H1 (cell line): ENCODE measurements at regions not wholly inside any gene's neighbourhood (a gene's known extent, or its start where the extent isn't known, plus 50 kb on each side); places are given as distances from the start of the nearest gene placed in this dataset.

Source experiments
- CTCF ChIA-PET: fragments of 300-600 bp; sonication (Branson Sonifier 250); formaldehyde crosslinking; loops from one replicate; lab custom pipeline; 2021; ENCODE audit not compliant: partially characterized antibody; lab: Charles Lee
- POLR2A ChIA-PET: fragments of 300-600 bp; sonication (Branson Sonifier 250); formaldehyde crosslinking; loops from one replicate; lab custom pipeline; 2021; ENCODE audit warnings: inconsistent platforms; ENCODE audit not compliant: partially characterized antibody; lab: Charles Lee
- DNase-seq, 2 experiments: peaks; one replicate each; pipeline versions ENCODE4 v3.0.0 to v3.0.0-alpha.2; 2010 to 2022; ENCODE audit warnings: low spot score in 2 of 2, low read depth in 1 of 2, mixed read lengths in 1 of 2
- FAIRE-seq: peaks from 2 replicates; lab custom pipeline; 2011; peaks lifted over from hg19 to GRCh38; lab: Jason Lieb, UNC
- H2AFZ ChIP-seq: 2 replicates; pipeline ENCODE4 v1.8.1; 2012; ENCODE audit warnings: low read length, inconsistent platforms
- H2AK5ac ChIP-seq: 2 replicates; pipeline ENCODE4 v1.6.1; 2013; ENCODE audit warnings: low read depth, low read length
- H2BK120ac ChIP-seq: replicated peaks from 2 replicates; pipeline ENCODE3; 2013; ENCODE audit warnings: low read depth, low read length, inconsistent platforms
- H2BK12ac ChIP-seq: 2 replicates; pipeline ENCODE4 v1.6.1; 2013; ENCODE audit warnings: low read depth, low read length
- H2BK15ac ChIP-seq: 2 replicates; pipeline ENCODE4 v1.6.1; 2013; ENCODE audit warnings: low read length
- H2BK20ac ChIP-seq: 2 replicates; pipeline ENCODE4 v1.6.1; 2013; ENCODE audit warnings: low read length
- H2BK5ac ChIP-seq: 2 replicates; pipeline ENCODE4 v1.6.1; 2013; ENCODE audit warnings: low read depth, low read length
- H3K14ac ChIP-seq: 2 replicates; pipeline ENCODE4 v1.6.1; 2013; ENCODE audit warnings: inconsistent platforms; ENCODE audit not compliant: insufficient read length
- H3K18ac ChIP-seq: 2 replicates; pipeline ENCODE4 v1.6.1; 2013; ENCODE audit warnings: low read length; ENCODE audit errors: extremely low read depth
- H3K23ac ChIP-seq: 2 replicates; pipeline ENCODE4 v1.6.1; 2013; ENCODE audit warnings: inconsistent platforms; ENCODE audit not compliant: insufficient read length
- H3K23me2 ChIP-seq: 2 replicates; pipeline ENCODE4 v1.6.1; 2013; ENCODE audit warnings: low read depth, low read length
- H3K27ac ChIP-seq: 2 replicates; pipeline ENCODE4 v1.6.1; 2011; ENCODE audit warnings: low read depth, low read length, inconsistent platforms
- H3K27me3 ChIP-seq, 4 experiments: replicated peaks in 1 of 4; 1 replicate in 1 of 4; 2 replicates in 3 of 4; pipeline versions ENCODE4 v1.6.1 to v1.8.1; 2011 to 2013; ENCODE audit warnings: low read length in 3 of 4, mild to moderate bottlenecking in 3 of 4, inconsistent platforms in 2 of 4, mixed read lengths in 2 of 4, moderate library complexity in 1 of 4; ENCODE audit not compliant: control insufficient read depth in 3 of 4, insufficient read depth in 3 of 4; ENCODE audit errors: extremely low read depth in 1 of 4
- H3K36me3 ChIP-seq, 4 experiments: 2 replicates each; pipeline versions ENCODE4 v1.6.1 to v1.8.1; 2011 to 2013; ENCODE audit warnings: mild to moderate bottlenecking in 4 of 4, low read length in 3 of 4, moderate library complexity in 2 of 4, control low read depth in 1 of 4, inconsistent platforms in 1 of 4; ENCODE audit not compliant: insufficient read depth in 4 of 4, control insufficient read depth in 2 of 4
- H3K4ac ChIP-seq: replicated peaks from 2 replicates; pipeline ENCODE3; 2013; ENCODE audit warnings: low read length, low read depth, mixed read lengths, inconsistent platforms; ENCODE audit not compliant: insufficient read length
- H3K4me1 ChIP-seq, 4 experiments: replicated peaks in 1 of 4; 1 replicate in 1 of 4; 2 replicates in 3 of 4; pipeline versions ENCODE4 v1.6.1 to v1.8.1; 2011 to 2013; ENCODE audit warnings: low read length in 3 of 4, inconsistent platforms in 2 of 4, mixed read lengths in 1 of 4; ENCODE audit not compliant: insufficient read depth in 4 of 4, control insufficient read depth in 3 of 4
- H3K4me2 ChIP-seq, 2 experiments: 2 replicates each; pipeline versions ENCODE4 v1.6.1 to v1.8.1; 2011 to 2013; ENCODE audit warnings: low read depth in 2 of 2, low read length in 2 of 2, control low read depth in 1 of 2, inconsistent platforms in 1 of 2, mild to moderate bottlenecking in 1 of 2; ENCODE audit not compliant: insufficient read depth in 1 of 2
- H3K4me3 ChIP-seq, 4 experiments: fragments of 200-600, 300-600 bp in 1 of 4; sonication (generic), shearing (Covaris generic), sonication (Bioruptor Twin) in 1 of 4; 2 replicates each; pipeline versions ENCODE4 v1.5.1 to v1.8.1; 2011 to 2016; ENCODE audit warnings: low read length in 4 of 4, low read depth in 3 of 4, control low read depth in 2 of 4, inconsistent platforms in 2 of 4, mild to moderate bottlenecking in 2 of 4, mixed read lengths in 1 of 4, moderate library complexity in 1 of 4; ENCODE audit not compliant: insufficient read depth in 2 of 4; ENCODE audit errors: extremely low read depth in 1 of 4
- H3K56ac ChIP-seq: replicated peaks from 2 replicates; pipeline ENCODE3; 2013; ENCODE audit warnings: low read depth, mild to moderate bottlenecking, mixed read lengths, low read length, inconsistent platforms; ENCODE audit not compliant: insufficient read length
- H3K79me1 ChIP-seq: 2 replicates; pipeline ENCODE4 v1.6.1; 2013; ENCODE audit warnings: low read depth, low read length, control low read depth
- H3K79me2 ChIP-seq, 2 experiments: 2 replicates each; pipeline versions ENCODE4 v1.6.1 to v1.8.1; 2012 to 2013; ENCODE audit warnings: low read length in 2 of 2, mild to moderate bottlenecking in 2 of 2, inconsistent platforms in 1 of 2; ENCODE audit not compliant: insufficient read depth in 2 of 2, control insufficient read depth in 1 of 2
- H3K9ac ChIP-seq, 4 experiments: replicated peaks in 1 of 4; 1 replicate in 1 of 4; 2 replicates in 3 of 4; pipeline versions ENCODE4 v1.6.1 to v1.8.1; 2011 to 2013; ENCODE audit warnings: low read depth in 3 of 4, low read length in 3 of 4, control low read depth in 2 of 4, mild to moderate bottlenecking in 2 of 4, moderate library complexity in 2 of 4, inconsistent platforms in 1 of 4; ENCODE audit errors: extremely low read depth in 1 of 4
- H3K9me3 ChIP-seq, 2 experiments: 2 replicates each; pipeline versions ENCODE4 v1.6.1 to v1.8.1; 2012 to 2013; ENCODE audit warnings: mild to moderate bottlenecking in 2 of 2, moderate library complexity in 2 of 2, control low read depth in 1 of 2, inconsistent platforms in 1 of 2, low read depth in 1 of 2, low read length in 1 of 2, mixed read lengths in 1 of 2; ENCODE audit not compliant: insufficient read depth in 2 of 2
- H4K20me1 ChIP-seq, 2 experiments: replicated peaks in 1 of 2; 2 replicates each; pipeline versions ENCODE3 to v1.8.1; 2011 to 2013; ENCODE audit warnings: inconsistent platforms in 2 of 2, low read length in 2 of 2, mild to moderate bottlenecking in 1 of 2; ENCODE audit not compliant: insufficient read depth in 2 of 2, control insufficient read depth in 1 of 2
- H4K5ac ChIP-seq: 2 replicates; pipeline ENCODE4 v1.6.1; 2013; ENCODE audit warnings: low read length, low read depth, mixed read lengths, inconsistent platforms; ENCODE audit not compliant: insufficient read length
- H4K8ac ChIP-seq: 2 replicates; pipeline ENCODE4 v1.8.0; 2013; ENCODE audit warnings: mild to moderate bottlenecking, moderate library complexity, low read length, inconsistent platforms; ENCODE audit not compliant: insufficient read depth; ENCODE audit errors: extremely low read depth
- H4K91ac ChIP-seq: replicated peaks from 2 replicates; pipeline ENCODE3; 2013; ENCODE audit warnings: low read length, mixed read lengths, inconsistent platforms; ENCODE audit not compliant: insufficient read length
- ATF3 ChIP-seq: IDR thresholded peaks from 2 replicates; pipeline ENCODE4 v1.6.1; 2011; ENCODE audit warnings: low read depth, mild to moderate bottlenecking, low read length; ENCODE audit not compliant: insufficient read depth
- CEBPB ChIP-seq: IDR thresholded peaks from 2 replicates; pipeline ENCODE4 v1.6.1; 2012; ENCODE audit warnings: low read depth, low read length
- CTBP2 ChIP-seq: IDR thresholded peaks from 2 replicates; pipeline ENCODE4 v1.7.0; 2011; ENCODE audit warnings: borderline replicate concordance, mild to moderate bottlenecking, moderate library complexity, mixed read lengths, low read length; ENCODE audit not compliant: insufficient read depth, insufficient read length
- CTCF ChIP-seq, 3 experiments: IDR thresholded peaks; 1 replicate in 2 of 3; 2 replicates in 1 of 3; pipeline versions ENCODE4 v1.5.1 to v1.6.1; 2011; ENCODE audit warnings: low read length in 3 of 3, mild to moderate bottlenecking in 3 of 3, inconsistent platforms in 2 of 3, low read depth in 1 of 3, moderate library complexity in 1 of 3; ENCODE audit not compliant: insufficient read depth in 1 of 3; ENCODE audit errors: control extremely low read depth in 1 of 3
- E2F6 ChIP-seq: IDR thresholded peaks from 2 replicates; pipeline ENCODE4 v1.6.1; 2012; ENCODE audit warnings: inconsistent platforms
- HDAC6 ChIP-seq: IDR thresholded peaks from one replicate; pipeline ENCODE4 v1.7.1; 2012; ENCODE audit warnings: low read depth, mild to moderate bottlenecking, inconsistent platforms, low read length, moderate library complexity
- JUND ChIP-seq: IDR thresholded peaks from 2 replicates; pipeline ENCODE4 v1.6.1; 2011; ENCODE audit warnings: mild to moderate bottlenecking, improper control_type of control experiment, low read length
- KDM5A ChIP-seq: fragments of 200-600 bp; IDR thresholded peaks from 2 replicates; pipeline ENCODE4 v1.7.1; 2012; ENCODE audit warnings: mild to moderate bottlenecking, low read length, inconsistent platforms, mixed read lengths
- NRF1 ChIP-seq: IDR thresholded peaks from 2 replicates; pipeline ENCODE4 v1.6.1; 2011; ENCODE audit warnings: mild to moderate bottlenecking, low read depth, low read length, improper control_type of control experiment
- SAP30 ChIP-seq: fragments of 300-600 bp; sonication (generic); IDR thresholded peaks from 2 replicates; pipeline ENCODE4 v1.7.1; 2012; ENCODE audit warnings: low read length, moderate library complexity, mild to moderate bottlenecking, inconsistent platforms; ENCODE audit not compliant: insufficient read depth, insufficient replicate concordance
- YY1 ChIP-seq: IDR thresholded peaks from 2 replicates; pipeline ENCODE4 v1.6.1; 2011; ENCODE audit warnings: low read depth, mild to moderate bottlenecking, low read length
- WGBS, 2 experiments: shearing (Covaris generic) in 1 of 2; methylation state at CpG; one replicate each; pipeline versions ENCODE4 v1.1.6 to v1.1.7; 2013 to 2015; ENCODE audit warnings: low lambda C conversion rate in 2 of 2, mixed read lengths in 2 of 2, inconsistent platforms in 1 of 2, low coverage in 1 of 2, missing lambda C conversion rate in 1 of 2; ENCODE audit not compliant: insufficient replicate concordance in 2 of 2, insufficient coverage in 1 of 2, insufficient read length in 1 of 2; ENCODE audit errors: extremely low coverage in 1 of 2, missing lambda C conversion rate in 1 of 2; 5-methylcytosine and 5-hydroxymethylcytosine counted together

GRCh38 chr19:33926306-33926705, 129.6 kb downstream of the KCTD15 start:
- Histone ChIP-seq H4K20me1 (peaks cover 0 to 1% of the 10 kb centered on the region in 2 experiments), H4K8ac (no peak overlapping the region), H3K4me3 (no peak overlapping the region), H3K14ac (no peak overlapping the region), H2BK12ac (no peak overlapping the region), H3K27ac (no peak overlapping the region), H3K56ac (no peak overlapping the region), H3K79me2 (no peaks in the 10 kb centered on the region), H3K18ac (no peak overlapping the region), H2AFZ (no peak overlapping the region), H3K23ac (no peak overlapping the region), H4K5ac (no peak overlapping the region), H3K9me3 (no peaks in the 10 kb centered on the region), H2AK5ac (no peak overlapping the region), H3K4me2 (no peak overlapping the region), H2BK15ac (no peak overlapping the region), H2BK20ac (no peak overlapping the region), H3K4me1 (peaks cover 6 to 17% (median 11%) of the 10 kb centered on the region in 4 experiments), H3K27me3 (no peaks in the 10 kb centered on the region), H3K79me1 (peaks cover 3% of the 10 kb centered on the region; the same call in 1 of the 2 replicates), H3K4ac (no peak overlapping the region), H4K91ac (no peak overlapping the region), H3K23me2 (no peaks in the 10 kb centered on the region), H3K9ac (no peak overlapping the region), H3K36me3 (no peaks in the 10 kb centered on the region), H2BK120ac (no peak overlapping the region), H2BK5ac (no peak overlapping the region)
- no peak for DNase-seq
- ChIA-PET POLR2A (interaction anchor here (0.8 kb wide), 1 partner anchor 61 kb away, joined by 4 read pairs; no protein-coding TSS in a partner anchor), CTCF (no interaction called here)
- FAIRE-seq = no peak
- 92% methylated on average over 3 of the region's 3 CpGs; no CpG with 5 or more reads in 1 of the 2 experiments for WGBS, 2 experiments
- TF ChIP-seq SAP30 = no peak
- TF ChIP-seq JUND = no peak
- TF ChIP-seq E2F6 = no peak
- TF ChIP-seq CTBP2 = no peak
- no peak for TF ChIP-seq CTCF (IDR thresholded peaks at IDR 0.05; ENCODE audit: control extremely low read depth in 1 of 3, insufficient read depth in 1 of 3, low read depth in 1 of 3, low read length in 3 of 3)
- no peak for TF ChIP-seq CEBPB
- TF ChIP-seq KDM5A = no peak
- TF ChIP-seq NRF1 = no peak
- TF ChIP-seq ATF3 = no peak
- TF ChIP-seq YY1 = no peak
- TF ChIP-seq HDAC6 = no peak
